ENCODE measurements at regions not wholly inside any gene's neighbourhood (a gene's known extent, or its start where the extent isn't known, plus 50 kb on each side); places are given as distances from the start of the nearest gene placed in this dataset.

- H3F3A ChIP-seq (ENCODE audit: low read depth) = no peaks in the 10 kb centered on the region
- H4K20me1 ChIP-seq (ENCODE audit: low read depth) = no peaks in the 10 kb centered on the region
- peaks cover 10% of the 10 kb centered on the region for H3K9me3 Mint-ChIP-seq
- no peak overlapping the region for H3K27ac ChIP-seq
- H3K4me1 Mint-ChIP-seq = peaks cover 5% of the 10 kb centered on the region
- no peaks in the 10 kb centered on the region for H3K79me2 ChIP-seq (ENCODE audit: low read depth)
- TF ChIP-seq, protein P1, sequence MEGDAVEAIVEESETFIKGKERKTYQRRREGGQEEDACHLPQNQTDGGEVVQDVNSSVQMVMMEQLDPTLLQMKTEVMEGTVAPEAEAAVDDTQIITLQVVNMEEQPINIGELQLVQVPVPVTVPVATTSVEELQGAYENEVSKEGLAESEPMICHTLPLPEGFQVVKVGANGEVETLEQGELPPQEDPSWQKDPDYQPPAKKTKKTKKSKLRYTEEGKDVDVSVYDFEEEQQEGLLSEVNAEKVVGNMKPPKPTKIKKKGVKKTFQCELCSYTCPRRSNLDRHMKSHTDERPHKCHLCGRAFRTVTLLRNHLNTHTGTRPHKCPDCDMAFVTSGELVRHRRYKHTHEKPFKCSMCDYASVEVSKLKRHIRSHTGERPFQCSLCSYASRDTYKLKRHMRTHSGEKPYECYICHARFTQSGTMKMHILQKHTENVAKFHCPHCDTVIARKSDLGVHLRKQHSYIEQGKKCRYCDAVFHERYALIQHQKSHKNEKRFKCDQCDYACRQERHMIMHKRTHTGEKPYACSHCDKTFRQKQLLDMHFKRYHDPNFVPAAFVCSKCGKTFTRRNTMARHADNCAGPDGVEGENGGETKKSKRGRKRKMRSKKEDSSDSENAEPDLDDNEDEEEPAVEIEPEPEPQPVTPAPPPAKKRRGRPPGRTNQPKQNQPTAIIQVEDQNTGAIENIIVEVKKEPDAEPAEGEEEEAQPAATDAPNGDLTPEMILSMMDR (IDR thresholded peaks at IDR 0.05) = no peak
- TF ChIP-seq EZH2phosphoT487 (IDR thresholded peaks at IDR 0.05) (no peak), EZH2 (IDR thresholded peaks at IDR 0.05) (no peak)
- peaks cover 10% of the 10 kb centered on the region for H3K9me3 ChIP-seq (ENCODE audit: low read depth)
- H3K36me3 Mint-ChIP-seq = peaks cover 2% of the 10 kb centered on the region
- no peaks in the 10 kb centered on the region for H3K36me3 ChIP-seq
- no peak overlapping the region for H2AFZ ChIP-seq (replicated peaks)
- no peak overlapping the region for H3K4me2 ChIP-seq
- H3K4me3 ChIP-seq = no peak overlapping the region
- no peaks in the 10 kb centered on the region for H3K27me3 ChIP-seq
- no peak overlapping the region for H3K4me3 Mint-ChIP-seq
- no peak overlapping the region for H3K9ac ChIP-seq
- no peaks in the 10 kb centered on the region for H3K27me3 Mint-ChIP-seq (ENCODE audit: insufficient read depth, low read depth)
- DNase-seq (ENCODE audit: low spot score) = no peak
- no peaks in the 10 kb centered on the region for H3K4me1 ChIP-seq
- H3K27ac Mint-ChIP-seq = no peak overlapping the region
These were observed 140.6 kb upstream of the CCDC150 start for GRCh38 chr2:196498962-196499361.

DNA sequence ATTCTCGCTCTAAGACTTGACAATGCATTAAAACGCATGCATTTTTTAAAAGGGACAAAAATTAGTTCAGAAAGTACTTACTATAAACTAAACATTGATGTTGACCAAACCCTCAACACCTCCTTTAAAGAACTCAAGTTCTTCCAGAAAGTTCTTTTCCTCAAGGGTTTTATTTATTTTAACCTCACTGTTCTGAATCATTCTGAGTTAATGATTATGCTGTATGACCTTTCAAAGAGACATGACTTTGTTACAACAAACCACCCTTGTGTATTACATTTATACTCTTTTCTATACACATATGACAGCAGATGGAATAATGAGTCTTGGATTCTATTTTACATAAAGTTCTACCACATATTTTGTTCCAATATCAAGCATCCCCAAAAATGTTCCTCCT, 139.8 kb upstream of the CCDC150 start:
- no peak for DNase-seq (ENCODE audit: low spot score)
- H3K27ac Mint-ChIP-seq = no peak overlapping the region

GRCh38 chr2:196500686-196501431, 138.7 kb upstream of the CCDC150 start:
- H3K4me2 ChIP-seq = no peak overlapping the region
- H3K27me3 Mint-ChIP-seq (ENCODE audit: insufficient read depth, low read depth) = no peaks in the 10 kb centered on the region
- no peak overlapping the region for H3K9ac ChIP-seq
- H3K9me3 ChIP-seq (ENCODE audit: low read depth) = peaks cover 10% of the 10 kb centered on the region
- peaks cover 7% of the 10 kb centered on the region for H3K9me3 Mint-ChIP-seq
- H3K4me1 ChIP-seq = no peaks in the 10 kb centered on the region
- H3K27ac Mint-ChIP-seq = no peak overlapping the region
- no peaks in the 10 kb centered on the region for H3K36me3 ChIP-seq
- H3F3A ChIP-seq (ENCODE audit: low read depth) = no peaks in the 10 kb centered on the region
- TF ChIP-seq EZH2 (IDR thresholded peaks at IDR 0.05) = no peak
- TF ChIP-seq, protein P1 (IDR thresholded peaks at IDR 0.05) = no peak
- TF ChIP-seq EZH2phosphoT487 (IDR thresholded peaks at IDR 0.05) = no peak
- no peak overlapping the region for H3K4me3 Mint-ChIP-seq
- DNase-seq (ENCODE audit: low spot score) = no peak
- peaks cover 2% of the 10 kb centered on the region for H3K36me3 Mint-ChIP-seq
- H3K4me3 ChIP-seq = no peak overlapping the region
- H3K27ac ChIP-seq = no peak overlapping the region
- H3K4me1 Mint-ChIP-seq = peaks cover 5% of the 10 kb centered on the region
- H4K20me1 ChIP-seq (ENCODE audit: low read depth) = no peaks in the 10 kb centered on the region
- H3K27me3 ChIP-seq = no peaks in the 10 kb centered on the region
- no peak overlapping the region for H2AFZ ChIP-seq (replicated peaks)
- H3K79me2 ChIP-seq (ENCODE audit: low read depth) = no peaks in the 10 kb centered on the region

More for the DNA sequence above, 139.8 kb upstream of the CCDC150 start:
- H3K4me3 Mint-ChIP-seq = no peak overlapping the region
- H3K9me3 Mint-ChIP-seq = peaks cover 7% of the 10 kb centered on the region
- Histone ChIP-seq H2AFZ (replicated peaks) (no peak overlapping the region), H3K36me3 (no peaks in the 10 kb centered on the region), H3K27me3 (no peaks in the 10 kb centered on the region), H3K4me1 (no peaks in the 10 kb centered on the region), H3K9me3 (ENCODE audit: low read depth) (peaks cover 10% of the 10 kb centered on the region), H4K20me1 (ENCODE audit: low read depth) (no peaks in the 10 kb centered on the region), H3K4me2 (no peak overlapping the region), H3K27ac (no peak overlapping the region), H3F3A (ENCODE audit: low read depth) (no peaks in the 10 kb centered on the region), H3K4me3 (no peak overlapping the region), H3K79me2 (ENCODE audit: low read depth) (no peaks in the 10 kb centered on the region), H3K9ac (no peak overlapping the region)
- TF ChIP-seq, protein P1 (IDR thresholded peaks at IDR 0.05) = no peak
- TF ChIP-seq EZH2 (IDR thresholded peaks at IDR 0.05) = no peak
- TF ChIP-seq EZH2phosphoT487 (IDR thresholded peaks at IDR 0.05) = no peak
- peaks cover 2% of the 10 kb centered on the region for H3K36me3 Mint-ChIP-seq
- H3K27me3 Mint-ChIP-seq (ENCODE audit: insufficient read depth, low read depth) = no peaks in the 10 kb centered on the region
- peaks cover 5% of the 10 kb centered on the region for H3K4me1 Mint-ChIP-seq
